ENCODE measurements at regions not wholly inside any gene's neighbourhood (a gene's known extent, or its start where the extent isn't known, plus 50 kb on each side); places are given as distances from the start of the nearest gene placed in this dataset.

DNA sequence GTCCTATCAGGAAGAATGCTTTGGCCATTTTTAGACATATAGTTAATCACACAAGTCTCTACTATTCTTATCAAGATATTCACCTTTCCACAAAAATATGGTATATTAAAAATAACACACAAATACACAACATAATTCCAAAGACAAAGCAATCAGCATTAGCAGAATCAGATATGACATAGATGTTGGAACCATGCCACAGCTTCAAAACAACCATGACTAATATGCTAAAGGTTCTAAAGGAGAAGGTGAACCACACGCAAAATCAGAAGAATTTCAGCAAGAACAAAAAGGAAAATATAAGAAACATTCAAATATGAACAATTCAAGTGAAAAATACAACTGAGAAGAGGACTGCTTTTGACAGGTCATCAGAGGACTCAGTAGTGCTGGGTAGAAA, 670.2 kb upstream of the SORCS1 start:
- DNase-seq (ENCODE audit: low read depth, low spot score) = no peak
- POLR2A ChIA-PET = interaction anchor here (0.7 kb wide), 1 partner anchor 1874 kb away, joined by 4 read pairs; no protein-coding TSS in a partner anchor

DNA sequence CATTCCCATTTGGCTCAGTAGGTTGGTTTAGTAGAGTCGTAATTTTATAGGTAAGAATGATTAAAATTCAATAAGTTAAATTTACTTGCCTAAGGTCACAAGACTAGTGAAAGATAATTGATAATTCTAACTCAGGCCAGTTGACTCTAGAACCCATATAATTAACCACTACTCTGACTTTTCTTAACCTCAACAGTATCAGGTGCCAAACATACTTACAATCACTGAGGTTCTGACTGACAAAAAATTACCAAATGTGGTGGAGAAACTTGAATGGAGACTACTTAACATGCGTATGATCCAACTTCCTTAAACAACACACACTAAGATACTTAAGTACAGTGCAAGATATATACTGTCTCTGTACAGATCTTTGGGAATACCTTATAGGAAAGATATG, 667.3 kb upstream of the SORCS1 start:
- ChIA-PET CTCF (no interaction called here), POLR2A (no interaction called here)
- H3K27ac ChIP-seq (ENCODE audit: low read depth, low read length) = no peak overlapping the region
- no peak for DNase-seq (ENCODE audit: low read depth, low spot score)
- H3K9me3 ChIP-seq (ENCODE audit: control insufficient read depth, insufficient read depth, low read length) = no peaks in the 10 kb centered on the region
- TF ChIP-seq, protein P1, sequence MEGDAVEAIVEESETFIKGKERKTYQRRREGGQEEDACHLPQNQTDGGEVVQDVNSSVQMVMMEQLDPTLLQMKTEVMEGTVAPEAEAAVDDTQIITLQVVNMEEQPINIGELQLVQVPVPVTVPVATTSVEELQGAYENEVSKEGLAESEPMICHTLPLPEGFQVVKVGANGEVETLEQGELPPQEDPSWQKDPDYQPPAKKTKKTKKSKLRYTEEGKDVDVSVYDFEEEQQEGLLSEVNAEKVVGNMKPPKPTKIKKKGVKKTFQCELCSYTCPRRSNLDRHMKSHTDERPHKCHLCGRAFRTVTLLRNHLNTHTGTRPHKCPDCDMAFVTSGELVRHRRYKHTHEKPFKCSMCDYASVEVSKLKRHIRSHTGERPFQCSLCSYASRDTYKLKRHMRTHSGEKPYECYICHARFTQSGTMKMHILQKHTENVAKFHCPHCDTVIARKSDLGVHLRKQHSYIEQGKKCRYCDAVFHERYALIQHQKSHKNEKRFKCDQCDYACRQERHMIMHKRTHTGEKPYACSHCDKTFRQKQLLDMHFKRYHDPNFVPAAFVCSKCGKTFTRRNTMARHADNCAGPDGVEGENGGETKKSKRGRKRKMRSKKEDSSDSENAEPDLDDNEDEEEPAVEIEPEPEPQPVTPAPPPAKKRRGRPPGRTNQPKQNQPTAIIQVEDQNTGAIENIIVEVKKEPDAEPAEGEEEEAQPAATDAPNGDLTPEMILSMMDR (IDR thresholded peaks at IDR 0.05; ENCODE audit: low read depth, low read length) = no peak
- no peak overlapping the region for H3K4me3 ChIP-seq (ENCODE audit: low read depth, low read length)
- no peaks in the 10 kb centered on the region for H3K27me3 ChIP-seq (ENCODE audit: control insufficient read depth, insufficient read depth, low read length)

More for the DNA sequence above, 670.2 kb upstream of the SORCS1 start:
- Histone ChIP-seq H3K27ac (ENCODE audit: low read depth, low read length) (no peak overlapping the region), H3K4me3 (ENCODE audit: low read depth, low read length) (no peak overlapping the region), H3K27me3 (ENCODE audit: control insufficient read depth, insufficient read depth, low read length) (no peaks in the 10 kb centered on the region), H3K9me3 (ENCODE audit: control insufficient read depth, insufficient read depth, low read length) (no peaks in the 10 kb centered on the region)
- TF ChIP-seq, protein P1 (IDR thresholded peaks at IDR 0.05; ENCODE audit: low read depth, low read length) = no peak
- CTCF ChIA-PET = no interaction called here

DNA sequence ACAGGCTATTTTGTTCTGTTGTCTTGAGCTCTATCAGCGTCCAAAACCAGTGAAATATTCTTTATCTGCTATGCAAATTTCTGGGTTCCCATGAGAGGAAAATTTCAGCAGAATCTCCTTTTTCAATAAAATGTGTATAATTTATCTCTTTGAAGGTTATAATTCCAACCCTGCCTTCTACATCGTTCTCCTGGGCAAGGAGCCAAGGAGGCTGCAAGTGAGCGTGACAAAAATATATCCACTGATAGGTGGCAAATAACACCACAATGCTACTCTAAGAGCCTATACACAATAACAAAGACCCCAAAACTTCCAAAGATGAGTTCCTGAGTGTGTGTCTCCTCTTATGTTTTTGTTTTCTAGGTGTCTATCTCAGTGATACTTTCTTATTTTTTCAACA, 664.7 kb upstream of the SORCS1 start:
- Histone ChIP-seq H3K9me3 (ENCODE audit: control insufficient read depth, insufficient read depth, low read length) (no peaks in the 10 kb centered on the region), H3K27ac (ENCODE audit: low read depth, low read length) (no peak overlapping the region), H3K27me3 (ENCODE audit: control insufficient read depth, insufficient read depth, low read length) (no peaks in the 10 kb centered on the region), H3K4me3 (ENCODE audit: low read depth, low read length) (no peak overlapping the region)
- no peak for DNase-seq (ENCODE audit: low read depth, low spot score)
- ChIA-PET POLR2A (no interaction called here), CTCF (no interaction called here)
- TF ChIP-seq, protein P1 (IDR thresholded peaks at IDR 0.05; ENCODE audit: low read depth, low read length) = no peak

DNA sequence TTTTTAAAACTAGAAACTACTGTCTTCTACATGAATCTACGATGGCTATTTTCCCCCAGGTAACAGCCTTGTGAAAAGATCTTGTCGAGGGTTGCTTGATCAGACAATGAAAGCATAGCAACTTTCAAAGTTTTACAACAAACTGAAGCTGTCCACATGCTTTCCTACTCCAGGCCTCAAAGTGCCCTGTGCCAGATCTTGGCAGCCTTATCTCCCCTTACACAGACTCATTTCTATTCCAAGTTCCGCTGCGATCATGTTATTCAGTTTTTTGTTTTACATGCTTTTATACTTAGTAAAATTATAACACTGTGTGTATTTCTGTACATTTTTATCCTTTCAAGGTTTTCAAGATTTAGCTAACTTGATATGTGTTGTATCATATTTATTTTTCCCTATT, 661.7 kb upstream of the SORCS1 start:
- TF ChIP-seq, protein P1 (IDR thresholded peaks at IDR 0.05; ENCODE audit: low read depth, low read length) = no peak
- peaks cover 3% of the 10 kb centered on the region; the same call in 1 of the 2 replicates for H3K9me3 ChIP-seq (ENCODE audit: control insufficient read depth, insufficient read depth, low read length)
- ChIA-PET CTCF (no interaction called here), POLR2A (no interaction called here)
- H3K27ac ChIP-seq (ENCODE audit: low read depth, low read length) = no peak overlapping the region
- H3K27me3 ChIP-seq (ENCODE audit: control insufficient read depth, insufficient read depth, low read length) = no peaks in the 10 kb centered on the region
- H3K4me3 ChIP-seq (ENCODE audit: low read depth, low read length) = no peak overlapping the region
- DNase-seq (ENCODE audit: low read depth, low spot score) = no peak

DNA sequence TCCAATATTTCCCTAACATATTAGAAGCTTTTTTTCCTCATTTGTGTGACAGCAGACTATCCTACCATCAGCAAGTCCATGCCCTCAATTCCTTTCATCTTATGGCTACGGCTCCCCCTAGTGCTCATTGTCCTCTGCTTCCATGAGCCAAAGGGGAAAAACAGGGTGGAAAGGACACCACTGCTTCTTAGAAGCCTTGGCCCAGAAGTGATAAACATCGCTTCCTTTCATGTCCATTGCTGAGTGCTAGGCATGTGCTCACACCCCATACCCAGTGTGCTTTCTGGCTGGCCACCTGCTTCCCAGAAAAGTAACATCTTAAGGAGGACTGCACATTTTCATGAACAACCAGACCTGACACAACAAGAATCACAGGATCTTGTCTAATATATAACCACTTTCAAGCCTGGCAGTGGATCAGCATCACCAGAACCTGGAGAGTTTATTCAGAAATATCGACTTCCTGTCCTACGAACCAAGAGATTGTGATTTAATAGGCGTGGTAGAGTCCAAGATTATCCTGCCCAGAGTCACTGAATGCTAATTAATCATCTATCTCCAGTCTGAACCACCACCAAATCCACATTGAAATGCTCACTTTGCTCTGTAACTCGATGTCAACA, 650.5 kb upstream of the SORCS1 start:
- ChIA-PET CTCF (no interaction called here), POLR2A (no interaction called here)
- H3K27me3 ChIP-seq (ENCODE audit: control insufficient read depth, insufficient read depth, low read length) = no peaks in the 10 kb centered on the region
- no peak overlapping the region for H3K27ac ChIP-seq (ENCODE audit: low read depth, low read length)
- no peak for DNase-seq (ENCODE audit: low read depth, low spot score)
- no peak overlapping the region for H3K4me3 ChIP-seq (ENCODE audit: low read depth, low read length)
- peaks cover 9% of the 10 kb centered on the region; the same call in 1 of the 2 replicates for H3K9me3 ChIP-seq (ENCODE audit: control insufficient read depth, insufficient read depth, low read length)
- TF ChIP-seq, protein P1 (IDR thresholded peaks at IDR 0.05; ENCODE audit: low read depth, low read length) = peak; percentile 19; the same call in 1 of the 2 replicates
